Body of pancreas (tissue), 4 donors: ENCODE measurements at regions not wholly inside any gene's neighbourhood (a gene's known extent, or its start where the extent isn't known, plus 50 kb on each side); places are given as distances from the start of the nearest gene placed in this dataset.

ENCODE experiments used
- ATAC-seq: fragments of 150-250 bp; one replicate; pipeline ENCODE4 v1.9.1; 2016
- DNase-seq, 4 donors: peaks; one replicate each; pipeline ENCODE4 v3.0.0-alpha.2; 2019
- H3K27ac ChIP-seq, 4 donors: fragments of 200-600 bp; sonication (generic); 1 replicate in 3 of 4; 2 replicates in 1 of 4; pipeline versions ENCODE4 v1.5.1 to v1.6.1; 2016 to 2019; ENCODE audit warnings: mild to moderate bottlenecking in 1 of 4, mixed read lengths in 1 of 4, moderate library complexity in 1 of 4
- H3K27me3 ChIP-seq, 2 donors: fragments of 200-600 bp; sonication (generic); one replicate each; pipeline ENCODE4 v1.6.0; 2016; ENCODE audit warnings: mild to moderate bottlenecking in 1 of 2
- H3K36me3 ChIP-seq, 2 donors: fragments of 200-600 bp; sonication (generic); replicated peaks in 1 of 2; 2 replicates each; pipeline ENCODE4 v1.5.1; 2016; ENCODE audit warnings: low read depth in 2 of 2; ENCODE audit not compliant: insufficient read depth in 1 of 2
- H3K4me1 ChIP-seq: fragments of 200-600 bp; sonication (generic); one replicate; pipeline ENCODE4 v1.6.0; 2016
- H3K4me3 ChIP-seq, 2 donors: fragments of 200-600 bp; sonication (generic); 1 replicate in 1 of 2; 2 replicates in 1 of 2; pipeline ENCODE4 v1.5.1; 2016 to 2019
- H3K9me3 ChIP-seq, 3 donors: fragments of 200-600 bp; sonication (generic); 1 replicate in 2 of 3; 2 replicates in 1 of 3; pipeline ENCODE4 v1.5.1; 2016
- POLR2A ChIP-seq, 3 donors: fragments of 450-650 bp; IDR thresholded peaks; one replicate each; pipeline ENCODE4 v1.6.1; 2016; ENCODE audit warnings: antibody characterized with exemption in 3 of 3, mild to moderate bottlenecking in 2 of 3
- WGBS, 2 donors: methylation state at CpG; one replicate each; pipeline ENCODE4 v1.1.5; 2017; 5-methylcytosine and 5-hydroxymethylcytosine counted together
- intact Hi-C: fragments of 100-400 bp; cut with DNase I; formaldehyde crosslinking; loops from one replicate; pipeline ENCODE4 v1.15.1; 2023
- TF ChIP-seq, protein P1 (sequence below), 7 experiments: fragments of 450-650 bp in 4 of 7; fragments of 200-600 bp in 3 of 7; sonication (generic) in 3 of 7; IDR thresholded peaks; one replicate each; pipeline ENCODE4 v1.5.1; 2016 to 2019; ENCODE audit warnings: antibody characterized with exemption in 7 of 7

DNA sequence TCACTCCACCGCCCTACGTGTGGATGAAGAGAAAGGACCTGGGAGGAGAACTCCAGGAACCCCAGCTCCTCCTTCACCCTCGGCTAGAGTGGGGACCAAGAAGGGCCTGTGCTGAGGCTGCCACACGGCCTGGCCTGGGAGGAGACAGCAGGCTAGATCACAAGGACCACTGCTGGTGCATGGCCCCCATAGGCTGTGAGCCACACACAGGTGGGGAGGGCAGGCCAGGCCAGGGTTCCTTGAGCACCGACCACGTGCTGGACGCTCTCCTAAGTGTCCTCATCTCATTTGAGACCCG, 1392.4 kb downstream of the TBC1D22A start:
- Histone ChIP-seq H3K4me1 (no peaks in the 10 kb centered on the region), H3K36me3 (no peaks in the 10 kb centered on the region), H3K4me3 (no peak overlapping the region), H3K27ac (no peak overlapping the region), H3K27me3 (no peaks in the 10 kb centered on the region), H3K9me3 (no peaks in the 10 kb centered on the region)
- 67 to 71% methylated on average over 2 to 8 of the region's 8 CpGs for WGBS, 2 donors
- no peak for ATAC-seq
- DNase-seq, result no peak
- intact Hi-C loops, result no loop called here
- no peak for TF ChIP-seq POLR2A (IDR thresholded peaks at IDR 0.05)
- TF ChIP-seq, protein P1, sequence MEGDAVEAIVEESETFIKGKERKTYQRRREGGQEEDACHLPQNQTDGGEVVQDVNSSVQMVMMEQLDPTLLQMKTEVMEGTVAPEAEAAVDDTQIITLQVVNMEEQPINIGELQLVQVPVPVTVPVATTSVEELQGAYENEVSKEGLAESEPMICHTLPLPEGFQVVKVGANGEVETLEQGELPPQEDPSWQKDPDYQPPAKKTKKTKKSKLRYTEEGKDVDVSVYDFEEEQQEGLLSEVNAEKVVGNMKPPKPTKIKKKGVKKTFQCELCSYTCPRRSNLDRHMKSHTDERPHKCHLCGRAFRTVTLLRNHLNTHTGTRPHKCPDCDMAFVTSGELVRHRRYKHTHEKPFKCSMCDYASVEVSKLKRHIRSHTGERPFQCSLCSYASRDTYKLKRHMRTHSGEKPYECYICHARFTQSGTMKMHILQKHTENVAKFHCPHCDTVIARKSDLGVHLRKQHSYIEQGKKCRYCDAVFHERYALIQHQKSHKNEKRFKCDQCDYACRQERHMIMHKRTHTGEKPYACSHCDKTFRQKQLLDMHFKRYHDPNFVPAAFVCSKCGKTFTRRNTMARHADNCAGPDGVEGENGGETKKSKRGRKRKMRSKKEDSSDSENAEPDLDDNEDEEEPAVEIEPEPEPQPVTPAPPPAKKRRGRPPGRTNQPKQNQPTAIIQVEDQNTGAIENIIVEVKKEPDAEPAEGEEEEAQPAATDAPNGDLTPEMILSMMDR (IDR thresholded peaks at IDR 0.05), result no peak

DNA sequence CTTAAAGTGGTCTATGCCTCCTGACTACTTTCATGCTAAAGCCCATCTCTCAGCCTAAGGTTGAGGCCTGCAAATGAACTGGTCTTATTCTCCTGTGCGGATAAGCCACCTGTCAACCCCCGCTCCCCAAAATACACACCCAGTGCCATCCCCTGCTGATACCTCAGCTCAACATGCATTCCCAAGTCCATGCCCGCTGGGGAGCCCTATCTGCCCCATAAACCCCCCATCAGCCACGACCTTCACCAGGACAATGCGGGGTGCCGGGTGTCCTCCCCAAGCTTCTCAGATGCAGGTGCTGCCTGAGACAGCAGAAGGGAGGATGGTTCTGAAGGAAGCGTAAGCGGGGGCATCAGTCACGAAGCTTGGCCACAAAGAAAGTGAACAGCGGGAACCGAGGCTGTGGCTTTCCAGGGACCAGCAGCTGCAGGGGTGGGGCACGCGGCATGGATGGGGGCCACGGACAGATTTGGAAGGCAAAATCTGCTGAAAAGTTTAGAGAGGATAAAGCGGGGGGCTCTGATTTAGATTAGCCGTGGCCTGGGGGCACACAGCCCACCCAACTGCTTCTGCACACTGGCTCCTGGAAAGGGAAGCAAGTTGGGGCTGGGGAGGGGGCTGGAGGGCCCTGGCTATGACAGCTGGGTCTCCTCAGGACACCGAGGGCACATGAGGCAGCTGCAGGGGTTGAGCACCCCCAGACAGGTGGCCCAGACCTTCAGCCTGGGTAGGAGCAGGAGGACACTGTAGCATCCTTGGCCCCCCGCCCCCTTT, 1391.9 kb downstream of the TBC1D22A start:
- Histone ChIP-seq H3K27ac (no peak overlapping the region), H3K27me3 (no peaks in the 10 kb centered on the region), H3K9me3 (no peaks in the 10 kb centered on the region), H3K36me3 (no peaks in the 10 kb centered on the region), H3K4me3 (no peak overlapping the region), H3K4me1 (no peaks in the 10 kb centered on the region)
- TF ChIP-seq POLR2A (IDR thresholded peaks at IDR 0.05), result no peak
- TF ChIP-seq, protein P1 (IDR thresholded peaks at IDR 0.05), result no peak
- intact Hi-C loops, result no loop called here
- no peak for ATAC-seq
- no peak for DNase-seq
- 65 to 73% methylated on average over 16 to 18 of the region's 18 CpGs for WGBS, 2 donors

DNA sequence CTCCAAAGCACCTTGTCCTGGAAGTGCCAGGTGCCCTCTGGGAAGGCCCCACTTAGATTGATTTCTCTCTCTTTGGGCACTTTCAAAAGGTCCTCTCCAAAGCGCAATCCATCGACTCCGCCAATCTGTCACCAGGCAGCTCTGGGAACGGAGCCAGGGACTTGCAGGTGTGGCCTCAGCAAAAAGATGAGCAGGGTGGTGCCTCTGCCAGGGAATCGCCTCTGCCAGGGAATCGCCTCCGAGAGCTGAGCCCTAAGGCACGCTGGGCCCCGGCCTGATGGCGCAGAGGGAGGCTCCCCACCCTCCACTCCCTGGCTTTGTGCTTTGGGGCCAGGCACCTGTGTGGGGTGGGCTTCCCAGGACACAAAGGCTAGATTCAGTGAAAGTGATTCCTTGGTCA, 1391.3 kb downstream of the TBC1D22A start:
- no peaks in the 10 kb centered on the region for H3K4me1 ChIP-seq
- intact Hi-C loops, result no loop called here
- DNase-seq, result peak in 1 of 4 donors; percentile 34
- no peak for ATAC-seq
- no peak overlapping the region for H3K4me3 ChIP-seq
- no peaks in the 10 kb centered on the region for H3K36me3 ChIP-seq
- 61 to 68% methylated on average over 5 to 10 of the region's 10 CpGs for WGBS, 2 donors
- no peaks in the 10 kb centered on the region for H3K9me3 ChIP-seq
- H3K27me3 ChIP-seq, result no peaks in the 10 kb centered on the region
- no peak for TF ChIP-seq POLR2A (IDR thresholded peaks at IDR 0.05)
- TF ChIP-seq, protein P1 (IDR thresholded peaks at IDR 0.05), result no peak
- H3K27ac ChIP-seq, result no peak overlapping the region

DNA sequence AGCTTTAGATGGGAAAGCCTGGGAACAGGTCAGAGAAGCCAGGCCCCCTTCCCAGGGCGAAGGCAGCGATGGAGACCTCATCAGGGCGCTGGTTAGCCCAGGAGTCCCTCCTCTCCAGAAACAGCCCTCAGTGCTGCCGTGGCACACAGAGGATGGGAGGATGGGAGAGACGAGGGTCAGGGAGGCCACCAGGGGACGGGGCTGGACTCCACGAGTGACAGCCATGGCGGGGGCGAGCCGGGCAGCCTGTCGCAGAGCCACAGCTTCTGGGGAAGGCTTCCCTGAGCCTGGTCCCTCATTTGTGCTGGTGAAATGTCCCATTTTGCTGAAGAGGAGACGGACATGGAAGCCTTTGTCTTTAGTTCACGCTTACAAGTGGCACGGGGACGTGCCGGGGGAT, 1390.5 kb downstream of the TBC1D22A start:
- no peak for DNase-seq
- no peak overlapping the region for H3K4me3 ChIP-seq
- TF ChIP-seq POLR2A (IDR thresholded peaks at IDR 0.05), result no peak
- TF ChIP-seq, protein P1 (IDR thresholded peaks at IDR 0.05), result no peak
- H3K27ac ChIP-seq, result no peak overlapping the region
- no peaks in the 10 kb centered on the region for H3K4me1 ChIP-seq
- no peaks in the 10 kb centered on the region for H3K36me3 ChIP-seq
- intact Hi-C loops, result no loop called here
- 55 to 59% methylated on average over 15 to 16 of the region's 16 CpGs for WGBS, 2 donors
- H3K9me3 ChIP-seq, result no peaks in the 10 kb centered on the region
- no peaks in the 10 kb centered on the region for H3K27me3 ChIP-seq
- no peak for ATAC-seq

DNA sequence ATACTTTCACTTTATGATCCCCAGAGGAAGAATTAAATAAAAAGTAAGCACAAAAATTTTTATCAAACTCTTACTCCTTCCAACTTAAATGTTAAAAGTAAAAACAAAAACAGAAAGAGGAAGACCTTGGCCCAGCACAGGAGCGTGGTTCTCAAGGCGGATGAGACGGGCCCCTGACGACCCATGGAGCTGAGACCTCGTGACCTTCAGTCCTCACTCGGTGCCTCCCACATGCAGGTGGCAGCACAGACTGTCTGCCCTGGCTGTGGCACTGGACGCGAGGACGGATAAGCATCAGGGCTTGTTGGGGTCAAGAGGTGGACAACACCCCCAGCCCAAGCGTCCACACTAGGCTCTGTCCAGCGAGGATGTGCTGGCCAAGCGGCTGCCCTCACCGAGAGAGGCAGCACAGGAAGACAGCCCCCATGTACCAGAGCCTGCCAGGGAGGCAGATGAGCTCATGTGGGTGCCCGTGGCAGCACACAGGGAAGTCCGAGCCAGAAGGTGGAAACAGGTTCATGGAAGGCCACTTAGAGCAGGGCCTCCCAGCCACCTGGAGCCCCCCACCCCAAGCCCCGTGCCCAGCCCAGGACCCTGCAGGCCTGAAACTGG, 1389.8 kb downstream of the TBC1D22A start:
- TF ChIP-seq, protein P1 (IDR thresholded peaks at IDR 0.05), result no peak
- TF ChIP-seq POLR2A (IDR thresholded peaks at IDR 0.05), result no peak
- Histone ChIP-seq H3K4me3 (no peak overlapping the region), H3K9me3 (no peaks in the 10 kb centered on the region), H3K4me1 (no peaks in the 10 kb centered on the region), H3K27me3 (no peaks in the 10 kb centered on the region), H3K27ac (no peak overlapping the region), H3K36me3 (no peaks in the 10 kb centered on the region)
- 29 to 37% methylated on average over 11 to 16 of the region's 16 CpGs for WGBS, 2 donors
- ATAC-seq, result no peak
- intact Hi-C loops, result no loop called here
- DNase-seq, result no peak
